Stimulated activated CD4-positive, alpha-beta T cell treated with anti-CD3 and anti-CD28 coated beads, Interleukin-4, amount 100 ng/mL, for 1 hour (primary cell): ENCODE measurements at regions not wholly inside any gene's neighbourhood (a gene's known extent, or its start where the extent isn't known, plus 50 kb on each side); places are given as distances from the start of the nearest gene placed in this dataset.

ENCODE experiments used
- DNase-seq: peaks from one replicate; pipeline ENCODE4 v3.0.0-alpha.2; 2020

- DNase-seq = no peak
Observed at GRCh38 chr2:235265348-235265965, 228.4 kb upstream of the AGAP1 start.

- DNase-seq = no peak
Observed at GRCh38 chr2:235267251-235267650, 226.6 kb upstream of the AGAP1 start.

GRCh38 chr2:235268535-235268934, 225.3 kb upstream of the AGAP1 start:
- no peak for DNase-seq

GRCh38 chr2:235270291-235270690, 223.6 kb upstream of the AGAP1 start:
- no peak for DNase-seq

GRCh38 chr2:235270956-235271355, 222.9 kb upstream of the AGAP1 start:
- DNase-seq = peak; percentile 7

GRCh38 chr2:235271936-235272335, 221.9 kb upstream of the AGAP1 start:
- no peak for DNase-seq

- no peak for DNase-seq
Observed at GRCh38 chr2:235274023-235274422, 219.8 kb upstream of the AGAP1 start.

- no peak for DNase-seq
Observed at GRCh38 chr2:235277485-235277884, 216.4 kb upstream of the AGAP1 start.

GRCh38 chr2:235278771-235279355, 215.0 kb upstream of the AGAP1 start:
- DNase-seq = no peak

- no peak for DNase-seq
Observed at GRCh38 chr2:235279965-235280364, 213.9 kb upstream of the AGAP1 start.

- no peak for DNase-seq
Observed at GRCh38 chr2:235283246-235283645, 210.6 kb upstream of the AGAP1 start.

GRCh38 chr2:235286622-235287374, 207.0 kb upstream of the AGAP1 start:
- no peak for DNase-seq

GRCh38 chr2:235287375-235287733, 206.5 kb upstream of the AGAP1 start:
- DNase-seq = no peak

- DNase-seq = no peak
Observed at GRCh38 chr2:235291461-235291860, 202.4 kb upstream of the AGAP1 start.

GRCh38 chr2:235293061-235293460, 200.8 kb upstream of the AGAP1 start:
- DNase-seq = no peak

- DNase-seq = no peak
Observed at GRCh38 chr2:235295831-235296230, 198.0 kb upstream of the AGAP1 start.

GRCh38 chr2:235300368-235301201, 193.3 kb upstream of the AGAP1 start:
- DNase-seq = no peak

GRCh38 chr2:235301202-235302076, 192.4 kb upstream of the AGAP1 start:
- DNase-seq = no peak

GRCh38 chr2:235302263-235302662, 191.6 kb upstream of the AGAP1 start:
- DNase-seq = no peak

GRCh38 chr2:235303499-235304291, 190.1 kb upstream of the AGAP1 start:
- DNase-seq = no peak

- DNase-seq = no peak
Observed at GRCh38 chr2:235305678-235306077, 188.2 kb upstream of the AGAP1 start.

- DNase-seq = no peak
Observed at GRCh38 chr2:235311044-235311443, 182.8 kb upstream of the AGAP1 start.
